ENCODE measurements at regions not wholly inside any gene's neighbourhood (a gene's known extent, or its start where the extent isn't known, plus 50 kb on each side); places are given as distances from the start of the nearest gene placed in this dataset.

GRCh38 chr1:5651964-5652821 is 340.0 kb downstream of the NPHP4 start:
- 26% methylated on average over 18 of the region's 18 CpGs for WGBS, 2 donors
- Histone ChIP-seq H3K27me3 (peaks cover 0 to 21% (median 10%) of the 10 kb centered on the region in 3 donors), H3K36me3 (no peaks in the 10 kb centered on the region), H3K4me1 (no peaks in the 10 kb centered on the region), H3K9me3 (no peaks in the 10 kb centered on the region), H3K27ac (no peak overlapping the region), H3K4me3 (no peak overlapping the region)
- TF ChIP-seq POLR2A (IDR thresholded peaks at IDR 0.05), result no peak
- TF ChIP-seq CTCF (IDR thresholded peaks at IDR 0.05), result no peak
- no peak for TF ChIP-seq EP300 (IDR thresholded peaks at IDR 0.05)
- no peak for TF ChIP-seq POLR2AphosphoS5 (IDR thresholded peaks at IDR 0.05)
- DNase-seq, result no peak
- intact Hi-C loops (cut with DNase I), result no loop called here

- Histone ChIP-seq H3K27me3 (peaks cover 0 to 21% (median 10%) of the 10 kb centered on the region in 3 donors), H3K9me3 (no peaks in the 10 kb centered on the region), H3K27ac (no peak overlapping the region), H3K4me3 (no peak overlapping the region), H3K36me3 (no peaks in the 10 kb centered on the region), H3K4me1 (no peaks in the 10 kb centered on the region)
- WGBS, 2 donors, result 81 to 88% methylated on average over 11 of the region's 11 CpGs
- intact Hi-C loops (cut with DNase I), result no loop called here
- no peak for DNase-seq
- TF ChIP-seq POLR2A (IDR thresholded peaks at IDR 0.05) (no peak), EP300 (IDR thresholded peaks at IDR 0.05) (no peak), CTCF (IDR thresholded peaks at IDR 0.05) (no peak), POLR2AphosphoS5 (IDR thresholded peaks at IDR 0.05) (no peak)
Observed at GRCh38 chr1:5651473-5651872, 340.8 kb downstream of the NPHP4 start.

GRCh38 chr1:5651027-5651410 is 341.2 kb downstream of the NPHP4 start:
- WGBS, 2 donors, result 80 to 83% methylated on average over 13 of the region's 13 CpGs
- intact Hi-C loops (cut with DNase I), result no loop called here
- Histone ChIP-seq H3K4me1 (no peaks in the 10 kb centered on the region), H3K27ac (no peak overlapping the region), H3K27me3 (peaks cover 0 to 21% (median 10%) of the 10 kb centered on the region in 3 donors), H3K9me3 (no peaks in the 10 kb centered on the region), H3K36me3 (no peaks in the 10 kb centered on the region), H3K4me3 (no peak overlapping the region)
- no peak for DNase-seq
- TF ChIP-seq POLR2A (IDR thresholded peaks at IDR 0.05) (no peak), POLR2AphosphoS5 (IDR thresholded peaks at IDR 0.05) (no peak), EP300 (IDR thresholded peaks at IDR 0.05) (no peak), CTCF (IDR thresholded peaks at IDR 0.05) (no peak)

- no peak for DNase-seq
- Histone ChIP-seq H3K27ac (no peak overlapping the region), H3K36me3 (no peaks in the 10 kb centered on the region), H3K4me3 (no peak overlapping the region), H3K27me3 (peaks cover 0 to 21% (median 10%) of the 10 kb centered on the region in 3 donors), H3K4me1 (no peaks in the 10 kb centered on the region), H3K9me3 (no peaks in the 10 kb centered on the region)
- intact Hi-C loops (cut with DNase I), result no loop called here
- no peak for TF ChIP-seq POLR2AphosphoS5 (IDR thresholded peaks at IDR 0.05)
- TF ChIP-seq EP300 (IDR thresholded peaks at IDR 0.05), result no peak
- TF ChIP-seq POLR2A (IDR thresholded peaks at IDR 0.05), result no peak
- no peak for TF ChIP-seq CTCF (IDR thresholded peaks at IDR 0.05)
- WGBS, 2 donors, result 64 to 84% methylated on average over 22 of the region's 22 CpGs
Observed at GRCh38 chr1:5650283-5651026, 341.8 kb downstream of the NPHP4 start.
